ENCODE measurements at regions not wholly inside any gene's neighbourhood (a gene's known extent, or its start where the extent isn't known, plus 50 kb on each side); places are given as distances from the start of the nearest gene placed in this dataset.

- TF ChIP-seq ATF2 (IDR thresholded peaks at IDR 0.05; ENCODE audit: low read length) (no peak), POU5F1 (IDR thresholded peaks at IDR 0.05; ENCODE audit: low read depth, low read length) (no peak), EGR1 (IDR thresholded peaks at IDR 0.05; ENCODE audit: borderline replicate concordance, low read depth, low read length) (no peak), YY1 (IDR thresholded peaks at IDR 0.05; ENCODE audit: low read depth, low read length) (no peak), CTBP2 (IDR thresholded peaks at IDR 0.05; ENCODE audit: borderline replicate concordance, insufficient read depth, insufficient read length, low read length) (no peak), HDAC6 (IDR thresholded peaks at IDR 0.05; ENCODE audit: low read depth, low read length) (no peak), RBBP5 (IDR thresholded peaks at IDR 0.05; ENCODE audit: borderline replicate concordance, low read depth, low read length) (no peak)
These were observed 149.9 kb upstream of the ITGB1 start (continued) for GRCh38 chr10:33107953-33108352.

Measured in H1 (cell line).